HEK293 (cell line): ENCODE measurements at regions not wholly inside any gene's neighbourhood (a gene's known extent, or its start where the extent isn't known, plus 50 kb on each side); places are given as distances from the start of the nearest gene placed in this dataset.

Experiments
- BCL11B ChIP-seq: fragments of 450-650 bp; formaldehyde crosslinking; IDR thresholded peaks from 2 replicates; pipeline ENCODE4 v1.5.1; 2016; ENCODE audit warnings: low read depth, missing biosample characterization, missing genetic modification characterization
- GLIS1 ChIP-seq: fragments of 450-650 bp; formaldehyde crosslinking; IDR thresholded peaks from 2 replicates; pipeline ENCODE4 v1.5.1; 2016; ENCODE audit warnings: missing biosample characterization, missing genetic modification characterization
- YY1 ChIP-seq: fragments of 450-650 bp; formaldehyde crosslinking; IDR thresholded peaks from 2 replicates; pipeline ENCODE4 v1.5.1; 2018; ENCODE audit warnings: missing biosample characterization, missing genetic modification characterization
- ZIC2 ChIP-seq: fragments of 450-650 bp; formaldehyde crosslinking; IDR thresholded peaks from 2 replicates; pipeline ENCODE4 v1.5.1; 2016; ENCODE audit warnings: missing biosample characterization, missing genetic modification characterization
- ZNF112 ChIP-seq: fragments of 450-650 bp; formaldehyde crosslinking; IDR thresholded peaks from 2 replicates; pipeline ENCODE4 v1.5.0; 2017; ENCODE audit warnings: missing biosample characterization, missing genetic modification characterization
- ZNF138 ChIP-seq: fragments of 450-650 bp; formaldehyde crosslinking; IDR thresholded peaks from 2 replicates; pipeline ENCODE4 v1.5.1; 2016; ENCODE audit warnings: missing biosample characterization, missing genetic modification characterization, borderline replicate concordance
- ZNF16 ChIP-seq: fragments of 450-650 bp; formaldehyde crosslinking; IDR thresholded peaks from 2 replicates; pipeline ENCODE4 v1.5.1; 2016; ENCODE audit warnings: low read depth, missing biosample characterization, missing genetic modification characterization
- ZNF394 ChIP-seq: fragments of 450-650 bp; formaldehyde crosslinking; IDR thresholded peaks from 2 replicates; pipeline ENCODE4 v1.5.1; 2016; ENCODE audit warnings: missing biosample characterization, missing genetic modification characterization, mild to moderate bottlenecking, moderate library complexity, borderline replicate concordance
- ZNF555 ChIP-seq: fragments of 450-650 bp; formaldehyde crosslinking; conservative IDR thresholded peaks from 2 replicates; pipeline ENCODE4 v1.5.1; 2017; ENCODE audit warnings: missing biosample characterization, mild to moderate bottlenecking, missing genetic modification characterization, inconsistent platforms
- ZNF654 ChIP-seq: fragments of 450-650 bp; formaldehyde crosslinking; IDR thresholded peaks from 2 replicates; pipeline ENCODE4 v1.5.1; 2016; ENCODE audit warnings: low read depth, missing biosample characterization, missing genetic modification characterization
- TF ChIP-seq, protein P1 (sequence below): fragments of 450-650 bp; formaldehyde crosslinking; IDR thresholded peaks from 2 replicates; pipeline ENCODE4 v1.5.1; 2016; ENCODE audit warnings: missing biosample characterization, missing genetic modification characterization
- TF ChIP-seq, protein P2 (sequence below): fragments of 450-650 bp; formaldehyde crosslinking; IDR thresholded peaks from 2 replicates; pipeline ENCODE4 v1.5.1; 2016; ENCODE audit warnings: missing biosample characterization, missing genetic modification characterization
- TF ChIP-seq, protein P3 (sequence below): fragments of 450-650 bp; formaldehyde crosslinking; IDR thresholded peaks from 2 replicates; pipeline ENCODE4 v1.5.1; 2017; ENCODE audit warnings: missing biosample characterization, missing genetic modification characterization
- TF ChIP-seq, protein P4 (sequence below): fragments of 450-650 bp; formaldehyde crosslinking; IDR thresholded peaks from 2 replicates; pipeline ENCODE4 v1.5.1; 2016; ENCODE audit warnings: missing biosample characterization, missing genetic modification characterization

DNA sequence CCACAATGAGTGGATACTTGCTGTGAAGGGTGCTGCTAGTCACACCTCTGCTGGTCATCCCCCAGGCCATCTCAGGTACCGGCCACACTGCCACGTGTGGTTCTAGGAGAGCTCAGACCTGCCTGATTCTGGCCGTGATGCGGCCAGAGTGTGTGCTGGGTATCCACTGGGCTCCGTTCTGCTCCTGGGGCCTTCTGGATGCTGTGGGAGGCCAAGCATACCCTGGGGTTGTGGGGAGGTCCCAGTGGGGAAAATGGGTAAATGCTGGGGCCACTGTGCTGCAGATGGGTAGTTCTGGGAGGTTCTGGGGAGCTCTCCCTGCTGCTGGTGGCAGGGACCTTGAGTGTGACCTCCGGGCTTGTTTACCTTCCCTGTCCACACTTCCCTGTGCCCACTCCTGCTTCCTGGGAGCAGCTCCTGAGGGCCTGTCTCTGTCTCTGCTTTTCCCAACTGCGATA, 318.4 kb downstream of the GLRX3 start:
- TF ChIP-seq, protein P1, sequence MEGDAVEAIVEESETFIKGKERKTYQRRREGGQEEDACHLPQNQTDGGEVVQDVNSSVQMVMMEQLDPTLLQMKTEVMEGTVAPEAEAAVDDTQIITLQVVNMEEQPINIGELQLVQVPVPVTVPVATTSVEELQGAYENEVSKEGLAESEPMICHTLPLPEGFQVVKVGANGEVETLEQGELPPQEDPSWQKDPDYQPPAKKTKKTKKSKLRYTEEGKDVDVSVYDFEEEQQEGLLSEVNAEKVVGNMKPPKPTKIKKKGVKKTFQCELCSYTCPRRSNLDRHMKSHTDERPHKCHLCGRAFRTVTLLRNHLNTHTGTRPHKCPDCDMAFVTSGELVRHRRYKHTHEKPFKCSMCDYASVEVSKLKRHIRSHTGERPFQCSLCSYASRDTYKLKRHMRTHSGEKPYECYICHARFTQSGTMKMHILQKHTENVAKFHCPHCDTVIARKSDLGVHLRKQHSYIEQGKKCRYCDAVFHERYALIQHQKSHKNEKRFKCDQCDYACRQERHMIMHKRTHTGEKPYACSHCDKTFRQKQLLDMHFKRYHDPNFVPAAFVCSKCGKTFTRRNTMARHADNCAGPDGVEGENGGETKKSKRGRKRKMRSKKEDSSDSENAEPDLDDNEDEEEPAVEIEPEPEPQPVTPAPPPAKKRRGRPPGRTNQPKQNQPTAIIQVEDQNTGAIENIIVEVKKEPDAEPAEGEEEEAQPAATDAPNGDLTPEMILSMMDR, result no peak
- TF ChIP-seq, protein P2, sequence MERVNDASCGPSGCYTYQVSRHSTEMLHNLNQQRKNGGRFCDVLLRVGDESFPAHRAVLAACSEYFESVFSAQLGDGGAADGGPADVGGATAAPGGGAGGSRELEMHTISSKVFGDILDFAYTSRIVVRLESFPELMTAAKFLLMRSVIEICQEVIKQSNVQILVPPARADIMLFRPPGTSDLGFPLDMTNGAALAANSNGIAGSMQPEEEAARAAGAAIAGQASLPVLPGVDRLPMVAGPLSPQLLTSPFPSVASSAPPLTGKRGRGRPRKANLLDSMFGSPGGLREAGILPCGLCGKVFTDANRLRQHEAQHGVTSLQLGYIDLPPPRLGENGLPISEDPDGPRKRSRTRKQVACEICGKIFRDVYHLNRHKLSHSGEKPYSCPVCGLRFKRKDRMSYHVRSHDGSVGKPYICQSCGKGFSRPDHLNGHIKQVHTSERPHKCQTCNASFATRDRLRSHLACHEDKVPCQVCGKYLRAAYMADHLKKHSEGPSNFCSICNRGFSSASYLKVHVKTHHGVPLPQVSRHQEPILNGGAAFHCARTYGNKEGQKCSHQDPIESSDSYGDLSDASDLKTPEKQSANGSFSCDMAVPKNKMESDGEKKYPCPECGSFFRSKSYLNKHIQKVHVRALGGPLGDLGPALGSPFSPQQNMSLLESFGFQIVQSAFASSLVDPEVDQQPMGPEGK (tag by site-specific recombination), result no peak
- TF ChIP-seq ZNF16 (tag by site-specific recombination), result no peak
- no peak for TF ChIP-seq ZNF555 (tag by site-specific recombination)
- TF ChIP-seq BCL11B, result no peak
- TF ChIP-seq, protein P3, sequence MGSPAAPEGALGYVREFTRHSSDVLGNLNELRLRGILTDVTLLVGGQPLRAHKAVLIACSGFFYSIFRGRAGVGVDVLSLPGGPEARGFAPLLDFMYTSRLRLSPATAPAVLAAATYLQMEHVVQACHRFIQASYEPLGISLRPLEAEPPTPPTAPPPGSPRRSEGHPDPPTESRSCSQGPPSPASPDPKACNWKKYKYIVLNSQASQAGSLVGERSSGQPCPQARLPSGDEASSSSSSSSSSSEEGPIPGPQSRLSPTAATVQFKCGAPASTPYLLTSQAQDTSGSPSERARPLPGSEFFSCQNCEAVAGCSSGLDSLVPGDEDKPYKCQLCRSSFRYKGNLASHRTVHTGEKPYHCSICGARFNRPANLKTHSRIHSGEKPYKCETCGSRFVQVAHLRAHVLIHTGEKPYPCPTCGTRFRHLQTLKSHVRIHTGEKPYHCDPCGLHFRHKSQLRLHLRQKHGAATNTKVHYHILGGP (tag by site-specific recombination), result no peak
- no peak for TF ChIP-seq ZNF394 (tag by site-specific recombination)
- TF ChIP-seq, protein P4, sequence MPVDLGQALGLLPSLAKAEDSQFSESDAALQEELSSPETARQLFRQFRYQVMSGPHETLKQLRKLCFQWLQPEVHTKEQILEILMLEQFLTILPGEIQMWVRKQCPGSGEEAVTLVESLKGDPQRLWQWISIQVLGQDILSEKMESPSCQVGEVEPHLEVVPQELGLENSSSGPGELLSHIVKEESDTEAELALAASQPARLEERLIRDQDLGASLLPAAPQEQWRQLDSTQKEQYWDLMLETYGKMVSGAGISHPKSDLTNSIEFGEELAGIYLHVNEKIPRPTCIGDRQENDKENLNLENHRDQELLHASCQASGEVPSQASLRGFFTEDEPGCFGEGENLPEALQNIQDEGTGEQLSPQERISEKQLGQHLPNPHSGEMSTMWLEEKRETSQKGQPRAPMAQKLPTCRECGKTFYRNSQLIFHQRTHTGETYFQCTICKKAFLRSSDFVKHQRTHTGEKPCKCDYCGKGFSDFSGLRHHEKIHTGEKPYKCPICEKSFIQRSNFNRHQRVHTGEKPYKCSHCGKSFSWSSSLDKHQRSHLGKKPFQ (tag by site-specific recombination), result no peak
- TF ChIP-seq ZNF138 (tag by site-specific recombination), result no peak
- no peak for TF ChIP-seq ZNF654 (tag by site-specific recombination)
- TF ChIP-seq ZNF112 (tag by site-specific recombination), result no peak
- TF ChIP-seq ZIC2, result no peak
- no peak for TF ChIP-seq YY1 (tag by site-specific recombination)
- no peak for TF ChIP-seq GLIS1 (tag by site-specific recombination)
